ENCODE measurements at regions not wholly inside any gene's neighbourhood (a gene's known extent, or its start where the extent isn't known, plus 50 kb on each side); places are given as distances from the start of the nearest gene placed in this dataset.

DNA sequence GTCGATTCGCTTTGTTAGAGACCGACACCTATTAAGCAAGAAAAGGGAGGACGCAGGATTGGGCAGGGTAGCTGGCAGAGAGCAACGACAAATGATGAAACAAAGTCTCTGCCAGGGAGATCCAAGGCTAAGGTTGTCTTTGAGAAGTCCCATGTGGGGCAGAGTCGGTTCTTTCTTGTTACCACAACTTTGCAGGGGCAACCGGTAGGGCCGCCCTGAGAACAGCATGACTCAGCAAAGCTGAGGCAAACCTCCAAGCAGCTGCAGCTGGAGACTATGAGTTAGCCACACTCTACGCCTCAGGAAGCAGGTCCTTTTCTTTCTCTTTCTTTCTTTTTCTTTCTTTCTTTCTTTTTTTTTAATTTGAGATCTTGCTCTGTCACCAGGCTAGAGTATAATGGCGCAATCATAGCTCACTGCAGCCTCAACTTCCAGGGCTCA, 452.3 kb upstream of the ID2 start:
- H3K4me3 Mint-ChIP-seq = peak overlapping the region in 6 of 10 donors; percentile 2 to 64 (median 26)
- POLR2A ChIA-PET = no interaction called here
- H3K4me1 Mint-ChIP-seq = peaks cover 5 to 19% (median 10%) of the 10 kb centered on the region in 4 donors
- H3K27ac Mint-ChIP-seq = peak overlapping the region in 4 of 10 donors; percentile 36 to 62 (median 44)
- peaks cover 0 to 10% (median 0%) of the 10 kb centered on the region in 5 donors for H3K27me3 Mint-ChIP-seq
- ATAC-seq = peak; percentile 68 to 95
- H3K36me3 Mint-ChIP-seq = no peaks in the 10 kb centered on the region
- no peaks in the 10 kb centered on the region for H3K9me3 Mint-ChIP-seq
- peak in 9 of 10 donors; percentile 11 to 68 (median 33) for DNase-seq

DNA sequence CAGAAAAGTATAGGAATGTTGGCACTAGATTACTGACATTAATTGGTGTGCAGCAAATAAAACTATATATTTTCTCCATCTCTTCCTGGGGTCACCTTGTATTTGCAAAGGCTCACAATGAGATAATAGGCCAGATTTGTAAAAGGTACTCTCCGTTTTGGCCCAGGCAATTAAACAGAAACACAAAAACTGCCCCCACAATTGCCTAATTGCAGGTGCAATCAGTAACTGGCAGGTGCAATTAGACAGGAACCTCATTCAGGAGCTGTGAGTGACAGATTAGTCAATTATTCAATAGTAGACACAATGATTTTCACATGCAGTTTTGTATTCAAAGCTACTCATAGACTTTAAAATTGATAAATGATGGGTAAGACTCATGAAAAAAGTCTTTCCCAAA, 451.4 kb upstream of the ID2 start:
- no peak overlapping the region for H3K4me3 Mint-ChIP-seq
- peaks cover 7 to 26% (median 11%) of the 10 kb centered on the region in 4 donors for H3K4me1 Mint-ChIP-seq
- POLR2A ChIA-PET = interaction anchor here (0.6 kb wide), 1 partner anchor 9 kb away, joined by 3 read pairs; no protein-coding TSS in a partner anchor
- peaks cover 0 to 15% (median 4%) of the 10 kb centered on the region in 5 donors for H3K27me3 Mint-ChIP-seq
- H3K27ac Mint-ChIP-seq = no peak overlapping the region
- H3K36me3 Mint-ChIP-seq = no peaks in the 10 kb centered on the region
- DNase-seq (no peak), ATAC-seq (no peak)
- H3K9me3 Mint-ChIP-seq = no peaks in the 10 kb centered on the region

DNA sequence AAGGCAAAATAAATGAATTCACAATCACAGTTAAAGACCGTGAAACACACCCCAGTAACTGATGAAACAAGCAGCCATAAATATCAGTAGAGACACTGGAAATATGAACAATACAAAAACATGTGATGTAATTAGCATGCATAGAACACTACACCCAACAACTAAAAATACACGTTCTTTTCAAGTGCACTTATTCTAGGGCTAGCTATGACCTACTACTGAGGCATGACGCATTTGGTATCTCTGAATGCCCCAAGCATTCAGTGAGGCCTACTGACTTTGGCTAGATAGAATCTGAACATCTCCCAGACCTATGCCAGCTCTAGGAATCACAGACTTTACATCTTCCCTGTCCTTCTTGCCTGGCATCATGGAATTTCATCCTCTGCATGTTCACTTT, 450.0 kb upstream of the ID2 start:
- peaks cover 2 to 30% (median 14%) of the 10 kb centered on the region in 5 donors for H3K27me3 Mint-ChIP-seq
- peaks cover 7 to 26% (median 11%) of the 10 kb centered on the region in 4 donors for H3K4me1 Mint-ChIP-seq
- DNase-seq (no peak), ATAC-seq (no peak)
- no peak overlapping the region for H3K27ac Mint-ChIP-seq
- no peaks in the 10 kb centered on the region for H3K36me3 Mint-ChIP-seq
- POLR2A ChIA-PET = no interaction called here
- no peak overlapping the region for H3K4me3 Mint-ChIP-seq
- H3K9me3 Mint-ChIP-seq = no peaks in the 10 kb centered on the region

DNA sequence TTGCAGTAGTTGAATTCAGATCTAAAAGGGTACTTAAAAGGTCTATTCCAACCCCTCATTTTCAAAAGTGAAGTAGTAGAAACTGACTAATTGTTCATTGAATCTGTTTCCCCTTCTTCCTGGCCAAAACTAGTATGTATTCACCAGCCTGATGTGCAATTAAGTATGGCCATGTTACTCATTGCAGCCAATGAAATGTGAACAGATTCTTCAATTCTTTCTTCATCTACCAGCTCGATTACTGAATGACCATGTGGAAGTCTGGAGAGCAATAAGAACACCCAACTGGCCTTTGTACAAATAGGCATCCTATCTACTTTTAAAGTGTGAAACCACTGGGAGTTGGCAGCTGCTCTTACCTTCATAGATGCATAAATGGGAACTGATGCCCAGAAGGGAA, 449.0 kb upstream of the ID2 start:
- H3K4me1 Mint-ChIP-seq = peaks cover 7 to 26% (median 11%) of the 10 kb centered on the region in 4 donors
- no peaks in the 10 kb centered on the region for H3K36me3 Mint-ChIP-seq
- ATAC-seq (no peak), DNase-seq (no peak)
- POLR2A ChIA-PET = no interaction called here
- H3K27ac Mint-ChIP-seq = no peak overlapping the region
- H3K27me3 Mint-ChIP-seq = peaks cover 5 to 35% (median 12%) of the 10 kb centered on the region in 5 donors
- H3K4me3 Mint-ChIP-seq = no peak overlapping the region
- no peaks in the 10 kb centered on the region for H3K9me3 Mint-ChIP-seq

DNA sequence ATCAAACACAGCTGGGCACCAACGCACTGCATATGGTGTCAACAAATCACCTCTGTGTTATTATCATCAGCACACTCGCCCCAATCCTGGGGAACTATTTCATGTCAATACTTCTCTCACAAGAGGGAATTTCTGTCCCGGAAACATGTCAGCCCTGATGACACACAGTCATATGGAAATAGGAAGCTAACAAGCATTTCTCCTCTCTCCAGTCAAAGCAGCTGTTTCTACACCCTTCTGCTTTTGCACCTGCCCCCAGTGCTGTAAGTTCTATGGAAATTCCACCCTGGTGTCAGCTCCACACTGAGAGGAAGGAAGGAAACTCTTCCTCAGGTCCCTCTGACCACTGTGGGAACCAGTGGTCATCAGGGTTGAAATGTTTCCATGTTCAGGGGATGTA, 447.6 kb upstream of the ID2 start:
- peak overlapping the region in 1 of 10 donors; percentile 14 for H3K27ac Mint-ChIP-seq
- ATAC-seq (no peak), DNase-seq (no peak)
- POLR2A ChIA-PET = no interaction called here
- no peaks in the 10 kb centered on the region for H3K36me3 Mint-ChIP-seq
- H3K27me3 Mint-ChIP-seq = peaks cover 5 to 42% (median 18%) of the 10 kb centered on the region in 5 donors
- H3K4me1 Mint-ChIP-seq = peaks cover 7 to 34% (median 9%) of the 10 kb centered on the region in 4 donors
- no peak overlapping the region for H3K4me3 Mint-ChIP-seq
- H3K9me3 Mint-ChIP-seq = no peaks in the 10 kb centered on the region

DNA sequence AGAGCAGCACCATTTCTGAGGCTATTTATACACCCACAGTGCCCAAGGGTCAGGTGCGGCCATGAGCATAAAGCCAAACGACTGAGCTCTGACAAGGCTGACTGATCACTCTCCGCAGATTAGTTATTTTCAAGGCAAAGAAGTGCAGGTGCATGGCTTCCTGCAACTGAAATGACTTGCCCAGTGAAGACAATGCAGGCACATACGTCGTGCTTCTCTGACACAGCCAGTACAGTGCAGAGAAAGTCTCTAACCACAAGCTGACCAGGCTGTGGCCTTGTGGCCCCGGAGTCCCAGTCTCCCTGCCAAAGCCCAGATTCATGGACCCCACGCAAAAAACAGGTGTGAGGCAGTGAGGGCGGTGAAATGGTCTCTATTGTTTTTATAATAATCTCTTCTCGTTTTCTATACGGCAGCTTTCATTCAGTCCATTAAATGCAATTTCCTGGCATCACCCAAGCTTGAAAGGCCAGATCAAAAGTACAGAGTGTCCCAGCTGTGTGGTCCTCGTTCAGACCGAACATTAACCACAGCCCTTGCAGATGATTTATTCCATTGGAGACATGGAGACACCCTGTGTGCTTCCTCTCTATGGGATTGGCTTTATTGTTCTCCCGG, 447.0 kb upstream of the ID2 start:
- H3K27ac Mint-ChIP-seq = peak overlapping the region in 1 of 10 donors; percentile 8

DNA sequence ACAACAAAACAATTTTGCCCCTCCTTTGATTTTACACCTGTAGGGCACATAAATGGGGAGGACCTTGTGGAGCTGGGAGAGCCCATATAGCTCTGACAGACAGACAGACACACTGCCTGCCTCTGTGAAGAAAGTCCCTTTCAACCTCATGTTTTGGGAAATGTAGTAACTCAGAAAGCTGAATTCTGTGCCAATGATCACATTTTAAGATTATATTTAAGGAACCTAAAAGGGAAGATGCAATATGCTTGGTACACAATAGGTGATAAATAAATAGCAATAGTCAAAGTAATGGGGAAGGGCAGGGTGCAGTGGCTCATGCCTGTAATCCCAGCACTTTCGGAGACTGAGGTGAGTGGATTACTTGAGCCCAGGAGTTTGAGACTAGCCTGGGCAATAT, 446.4 kb upstream of the ID2 start:
- H3K27ac Mint-ChIP-seq = no peak overlapping the region
- H3K36me3 Mint-ChIP-seq = no peaks in the 10 kb centered on the region
- DNase-seq (no peak), ATAC-seq (no peak)
- no peaks in the 10 kb centered on the region for H3K9me3 Mint-ChIP-seq
- H3K4me3 Mint-ChIP-seq = no peak overlapping the region
- POLR2A ChIA-PET = no interaction called here
- H3K27me3 Mint-ChIP-seq = peaks cover 5 to 43% (median 18%) of the 10 kb centered on the region in 5 donors
- peaks cover 0 to 33% (median 5%) of the 10 kb centered on the region in 4 donors for H3K4me1 Mint-ChIP-seq

More for the DNA sequence above, 447.0 kb upstream of the ID2 start:
- Mint-ChIP-seq H3K4me3 (peak overlapping the region in 3 of 10 donors; percentile 2 to 22 (median 11)), H3K9me3 (no peaks in the 10 kb centered on the region), H3K4me1 (peaks cover 3 to 34% (median 5%) of the 10 kb centered on the region in 4 donors), H3K36me3 (no peaks in the 10 kb centered on the region), H3K27me3 (peaks cover 5 to 43% (median 18%) of the 10 kb centered on the region in 5 donors)
- ATAC-seq (no peak), DNase-seq (no peak)
- POLR2A ChIA-PET = no interaction called here

DNA sequence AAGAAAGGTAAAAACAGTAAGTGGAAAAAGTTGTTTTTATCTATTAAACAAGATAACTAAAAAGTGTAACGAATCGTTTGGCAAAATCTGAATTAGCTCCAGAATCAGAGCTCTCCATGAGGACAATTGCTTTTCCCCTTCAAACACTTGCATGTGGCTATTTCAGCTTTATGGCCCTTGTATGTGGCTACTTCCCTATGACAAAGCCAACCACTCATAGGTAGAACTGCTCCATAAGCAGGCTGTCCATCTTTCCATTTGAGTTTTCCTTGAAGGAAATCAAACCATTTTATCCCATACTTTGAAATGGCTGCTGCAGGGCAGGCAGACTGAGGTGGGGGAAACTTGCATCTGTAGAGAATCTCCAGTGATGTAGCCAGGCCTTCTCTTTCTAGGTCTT, 445.5 kb upstream of the ID2 start:
- Mint-ChIP-seq H3K27me3 (peaks cover 5 to 43% (median 18%) of the 10 kb centered on the region in 5 donors), H3K9me3 (no peaks in the 10 kb centered on the region), H3K4me1 (peaks cover 0 to 32% (median 5%) of the 10 kb centered on the region in 4 donors), H3K36me3 (no peaks in the 10 kb centered on the region), H3K4me3 (no peak overlapping the region), H3K27ac (no peak overlapping the region)
- DNase-seq (no peak), ATAC-seq (no peak)
- POLR2A ChIA-PET = no interaction called here

DNA sequence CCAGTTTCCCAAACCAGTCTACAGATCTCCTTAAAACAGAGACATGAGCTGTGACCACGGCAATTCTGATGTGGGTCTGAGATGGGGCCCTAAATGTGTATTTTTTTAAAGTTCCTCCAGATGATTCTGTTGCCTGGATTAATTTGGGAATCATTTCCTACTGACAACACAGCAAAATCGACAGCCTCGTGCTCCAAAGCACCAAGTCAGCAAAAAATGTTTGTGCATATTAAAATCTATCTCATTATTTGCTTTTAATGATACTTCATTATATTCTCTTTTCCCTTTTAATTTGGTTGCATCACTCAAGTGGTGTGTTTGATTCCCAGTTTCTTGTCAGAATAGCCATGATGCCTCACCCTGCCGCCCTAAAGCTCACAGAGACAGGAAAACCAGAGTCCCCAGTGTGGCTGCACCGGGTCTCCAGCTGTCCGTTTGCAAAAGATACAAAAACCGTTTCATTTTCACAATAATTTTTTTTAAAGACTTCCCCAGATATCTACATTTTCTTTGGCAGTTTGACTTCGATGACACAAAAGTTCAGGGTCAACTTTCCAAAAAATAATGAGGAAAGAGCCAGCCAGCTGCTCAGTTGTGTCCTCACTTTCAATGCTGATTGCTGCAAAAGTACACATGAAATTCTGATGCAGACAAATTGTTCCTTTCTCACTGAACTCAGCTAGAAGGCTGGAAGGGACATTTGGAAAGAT, 443.2 kb upstream of the ID2 start:
- ATAC-seq = no peak
- POLR2A ChIA-PET = no interaction called here
- H3K4me3 Mint-ChIP-seq = no peak overlapping the region
- H3K4me1 Mint-ChIP-seq = peaks cover 0 to 32% (median 3%) of the 10 kb centered on the region in 4 donors
- H3K36me3 Mint-ChIP-seq = peaks cover 0 to 5% (median 0%) of the 10 kb centered on the region in 3 donors
- no peak overlapping the region for H3K27ac Mint-ChIP-seq
- H3K9me3 Mint-ChIP-seq = peaks cover 0 to 9% (median 4%) of the 10 kb centered on the region in 9 donors
- no peak for DNase-seq
- H3K27me3 Mint-ChIP-seq = peaks cover 5 to 43% (median 15%) of the 10 kb centered on the region in 5 donors

DNA sequence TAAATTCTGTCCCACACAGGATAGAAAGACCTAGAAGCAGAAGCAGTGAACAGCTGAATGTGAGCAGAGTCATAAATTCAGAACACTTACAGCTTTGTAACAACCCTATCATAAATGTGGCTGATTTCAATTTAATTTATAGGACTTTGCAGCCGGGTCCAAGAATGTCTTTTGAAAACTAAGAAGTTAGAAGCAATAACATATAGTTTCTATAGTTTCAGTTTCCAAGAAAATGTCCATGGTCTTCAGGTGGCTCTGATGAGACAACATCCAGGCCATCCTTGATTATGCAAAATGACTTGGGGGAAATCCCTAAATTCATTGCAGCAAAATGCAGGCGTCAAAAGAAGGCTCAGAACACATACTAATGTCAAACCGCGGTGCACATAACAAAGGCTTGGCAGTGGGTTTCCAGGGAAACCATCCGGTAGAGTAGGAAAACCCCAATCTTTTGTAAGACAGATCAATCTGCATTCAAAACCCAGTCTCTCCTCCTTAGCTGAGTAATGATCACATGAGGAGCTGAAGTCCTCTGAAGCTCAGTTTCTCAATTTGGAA, 442.2 kb upstream of the ID2 start:
- peaks cover 5 to 36% (median 15%) of the 10 kb centered on the region in 5 donors for H3K27me3 Mint-ChIP-seq
- ATAC-seq (peak in 1 of 2 donors; percentile 39), DNase-seq (peak in 1 of 10 donors; percentile 9)
- H3K36me3 Mint-ChIP-seq = peaks cover 0 to 11% (median 0%) of the 10 kb centered on the region in 3 donors
- POLR2A ChIA-PET = interaction anchor here (0.7 kb wide), 1 partner anchor 9 kb away, joined by 3 read pairs; no protein-coding TSS in a partner anchor
- H3K27ac Mint-ChIP-seq = peak overlapping the region in 1 of 10 donors; percentile 7
- peaks cover 0 to 18% (median 10%) of the 10 kb centered on the region in 9 donors for H3K9me3 Mint-ChIP-seq
- H3K4me1 Mint-ChIP-seq = peaks cover 0 to 26% (median 3%) of the 10 kb centered on the region in 4 donors
- no peak overlapping the region for H3K4me3 Mint-ChIP-seq

DNA sequence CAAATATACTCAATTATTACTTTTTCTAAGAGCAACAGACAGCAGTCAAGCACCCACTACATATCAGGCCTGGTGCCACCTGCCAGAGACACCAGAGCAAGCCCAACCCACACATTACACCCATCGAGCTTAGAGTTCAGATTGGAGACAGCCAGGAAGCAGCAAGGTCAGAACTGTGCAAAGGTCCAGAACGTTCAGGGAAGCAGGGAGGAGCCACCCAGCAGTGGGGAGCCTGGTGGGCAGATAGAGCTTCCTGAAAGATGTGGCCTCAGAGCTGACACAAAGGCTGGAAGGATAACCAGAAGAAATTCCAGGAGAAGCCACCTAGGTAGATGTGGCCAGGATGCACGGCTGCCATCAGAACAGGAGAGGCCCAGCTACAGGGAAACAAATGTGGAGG, 440.5 kb upstream of the ID2 start:
- H3K9me3 Mint-ChIP-seq = peaks cover 0 to 35% (median 22%) of the 10 kb centered on the region in 9 donors
- H3K4me3 Mint-ChIP-seq = no peak overlapping the region
- ATAC-seq (no peak), DNase-seq (no peak)
- H3K4me1 Mint-ChIP-seq = peaks cover 0 to 22% (median 1%) of the 10 kb centered on the region in 4 donors
- peaks cover 0 to 23% (median 11%) of the 10 kb centered on the region in 3 donors for H3K36me3 Mint-ChIP-seq
- POLR2A ChIA-PET = no interaction called here
- peaks cover 3 to 19% (median 5%) of the 10 kb centered on the region in 5 donors for H3K27me3 Mint-ChIP-seq
- no peak overlapping the region for H3K27ac Mint-ChIP-seq

DNA sequence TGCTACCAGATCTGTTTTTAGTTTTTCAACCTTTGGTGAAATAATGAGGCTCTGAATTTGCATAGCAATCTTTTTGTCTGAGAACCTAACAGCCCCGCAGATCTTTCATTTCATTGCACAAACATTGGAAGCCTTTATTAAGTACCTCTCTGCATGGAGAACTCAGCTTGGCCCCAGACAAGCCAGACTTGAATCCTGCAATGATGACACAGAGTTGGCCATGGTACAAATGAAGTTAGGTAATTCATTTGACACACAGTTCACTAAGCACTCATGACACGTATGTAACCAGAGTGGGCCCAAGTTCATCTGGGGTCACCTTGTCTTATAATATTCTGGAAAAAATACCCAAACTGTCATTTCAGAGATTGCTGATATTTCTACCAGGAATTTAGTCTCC, 439.1 kb upstream of the ID2 start:
- Mint-ChIP-seq H3K4me1 (peaks cover 0 to 22% (median 1%) of the 10 kb centered on the region in 4 donors), H3K36me3 (peaks cover 0 to 26% (median 15%) of the 10 kb centered on the region in 3 donors), H3K4me3 (no peak overlapping the region), H3K9me3 (peaks cover 0 to 47% (median 26%) of the 10 kb centered on the region in 9 donors), H3K27me3 (peaks cover 0 to 8% (median 2%) of the 10 kb centered on the region in 5 donors), H3K27ac (no peak overlapping the region)
- ATAC-seq (no peak), DNase-seq (no peak)
- POLR2A ChIA-PET = no interaction called here
